Inflammatory macrophage (primary cell): ENCODE measurements at regions not wholly inside any gene's neighbourhood (a gene's known extent, or its start where the extent isn't known, plus 50 kb on each side); places are given as distances from the start of the nearest gene placed in this dataset.
"Not testable (repeated sequence)": the region's sequence is repeated elsewhere in the genome, so short reads cannot be mapped to it uniquely, and the experiment has no call there.

Experiments
- DNase-seq, 2 donors: peaks; one replicate each; pipeline ENCODE4 v3.0.0-alpha.2; 2020 to 2022

DNA sequence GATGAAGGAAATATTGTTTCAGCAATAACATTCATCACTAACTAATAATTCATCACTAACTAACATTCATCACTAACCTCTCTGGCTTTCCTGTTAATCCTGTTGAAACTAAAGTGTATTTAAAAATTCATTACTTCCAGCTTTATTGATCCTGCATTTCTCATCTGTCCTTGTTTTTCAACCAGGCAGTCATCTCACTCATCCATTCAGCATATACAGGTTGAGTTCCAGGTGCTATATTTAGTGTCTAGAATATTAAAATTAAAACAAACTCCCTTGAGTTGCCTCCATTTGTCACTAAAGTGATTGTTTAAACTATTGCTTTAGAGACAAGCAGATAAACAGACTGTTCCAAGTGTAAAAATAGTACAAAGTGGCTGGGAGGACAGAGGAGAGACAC lies 58.1 kb downstream of the ATXN7L3B start:
- DNase-seq, result no peak

- no peak for DNase-seq
These were observed 61.2 kb downstream of the ATXN7L3B start for GRCh38 chr12:74598819-74599218.

- DNase-seq, result no peak
These were observed 62.3 kb downstream of the ATXN7L3B start for GRCh38 chr12:74599932-74600331.

GRCh38 chr12:74600817-74601216 lies 63.2 kb downstream of the ATXN7L3B start:
- not testable (repeated sequence) for DNase-seq

GRCh38 chr12:74602881-74603672 lies 65.4 kb downstream of the ATXN7L3B start:
- no peak for DNase-seq

DNA sequence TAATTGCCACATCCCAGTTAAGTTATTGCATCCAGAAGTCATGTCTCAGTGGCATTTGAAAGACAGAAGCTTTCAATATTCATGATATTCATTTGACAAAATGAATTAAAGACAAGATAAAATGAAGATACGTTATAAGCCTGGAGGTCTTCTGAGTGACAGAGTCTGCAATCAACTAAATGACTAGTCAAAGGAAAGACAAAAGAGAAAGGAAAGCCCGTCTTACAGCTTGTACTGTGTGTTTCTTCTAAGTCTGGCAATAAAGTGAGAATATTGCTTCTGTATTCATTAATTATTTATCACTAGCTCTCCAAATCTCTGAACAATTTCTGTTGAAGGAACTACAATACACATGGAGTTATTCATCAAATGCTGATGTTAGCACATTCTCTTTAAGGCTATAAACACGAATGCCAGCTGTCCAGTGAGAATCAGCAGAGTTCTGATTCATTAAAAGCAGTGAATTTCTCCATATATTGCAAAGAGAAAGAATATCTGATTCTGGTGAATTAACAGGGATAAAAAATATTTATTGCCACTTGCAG lies 70.7 kb downstream of the ATXN7L3B start:
- DNase-seq, result no peak

DNA sequence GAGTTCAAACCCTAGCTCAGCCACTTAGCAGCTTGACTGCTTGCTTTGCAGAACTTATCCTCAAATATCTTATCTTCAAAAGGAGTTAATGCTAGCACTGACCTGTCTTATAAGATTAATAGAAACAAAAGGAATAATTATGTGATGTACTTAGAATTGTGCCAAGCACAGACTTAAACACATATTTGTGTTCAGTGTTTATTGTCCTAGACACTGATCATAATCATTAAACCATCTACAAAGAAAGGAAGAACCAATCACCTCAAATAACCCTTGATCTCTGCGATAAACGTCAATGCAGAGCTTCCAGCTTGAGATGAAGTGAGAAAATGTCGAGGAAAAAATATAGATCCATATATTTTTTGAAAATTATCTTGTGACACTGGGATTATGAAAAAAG lies 73.1 kb downstream of the ATXN7L3B start:
- DNase-seq, result no peak

DNA sequence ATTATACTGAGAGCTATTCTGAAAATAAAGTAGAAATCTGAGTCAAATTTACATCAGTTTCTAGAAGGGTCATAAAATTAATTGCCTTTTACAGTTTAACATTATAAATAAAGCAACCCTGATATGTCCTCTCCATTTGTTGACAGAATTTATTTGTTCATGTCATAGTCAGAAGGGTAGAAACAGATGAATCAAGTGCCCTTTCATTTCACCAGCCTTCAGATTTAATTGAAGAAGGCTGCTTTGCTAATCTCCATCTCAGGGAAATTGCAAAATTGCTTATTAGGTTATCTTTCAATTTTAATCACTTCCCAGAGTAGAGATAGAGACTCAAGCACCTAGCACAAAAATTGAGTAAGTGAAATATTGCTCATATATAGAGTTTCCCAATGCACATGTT lies 76.8 kb downstream of the ATXN7L3B start:
- no peak for DNase-seq

DNA sequence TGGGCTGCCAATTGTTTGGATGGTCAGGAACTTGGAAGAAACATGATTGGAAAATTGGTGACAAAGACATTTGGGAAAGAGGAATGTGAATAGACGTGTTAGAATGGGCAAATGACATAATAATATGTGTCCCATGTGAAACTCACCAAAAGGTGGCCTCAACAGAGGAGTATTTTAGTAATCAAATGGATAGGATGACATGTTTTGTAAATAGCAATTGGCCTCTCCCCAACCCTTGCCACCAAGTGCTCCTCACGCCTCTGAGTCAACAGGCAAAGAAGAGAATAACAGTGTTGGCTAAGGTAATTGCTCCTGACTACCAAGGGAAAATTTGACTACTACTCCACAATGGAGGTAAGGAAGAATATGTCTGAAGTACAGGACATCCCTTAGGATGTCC lies 81.4 kb downstream of the ATXN7L3B start:
- DNase-seq, result no peak

- no peak for DNase-seq
These were observed 82.2 kb downstream of the ATXN7L3B start for GRCh38 chr12:74619884-74620283.

- no peak for DNase-seq
These were observed 83.3 kb downstream of the ATXN7L3B start for GRCh38 chr12:74620921-74621320.

- no peak for DNase-seq
These were observed 86.6 kb downstream of the ATXN7L3B start for GRCh38 chr12:74624201-74624600.

DNA sequence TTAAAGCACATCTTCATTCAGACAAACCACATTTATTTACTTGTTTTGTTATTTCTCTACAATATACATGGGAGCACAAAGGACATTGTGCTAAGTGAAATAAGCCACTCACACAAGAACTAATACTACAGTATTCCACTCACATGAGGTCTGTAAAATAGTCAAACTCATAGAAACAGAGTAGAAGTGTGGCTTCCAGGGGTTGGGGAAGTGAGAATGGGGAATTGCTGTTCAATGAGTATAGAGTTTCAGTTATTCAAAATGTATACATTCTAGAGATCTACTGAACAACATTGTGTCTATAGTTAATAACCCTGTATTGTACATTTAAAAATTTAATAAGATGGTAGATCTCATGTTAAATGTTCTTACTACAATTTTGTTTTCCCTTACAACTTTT lies 88.8 kb downstream of the ATXN7L3B start:
- no peak for DNase-seq

GRCh38 chr12:74641262-74641661 lies 103.6 kb downstream of the ATXN7L3B start:
- no peak for DNase-seq

GRCh38 chr12:74641694-74642093 lies 104.1 kb downstream of the ATXN7L3B start:
- no peak for DNase-seq

DNA sequence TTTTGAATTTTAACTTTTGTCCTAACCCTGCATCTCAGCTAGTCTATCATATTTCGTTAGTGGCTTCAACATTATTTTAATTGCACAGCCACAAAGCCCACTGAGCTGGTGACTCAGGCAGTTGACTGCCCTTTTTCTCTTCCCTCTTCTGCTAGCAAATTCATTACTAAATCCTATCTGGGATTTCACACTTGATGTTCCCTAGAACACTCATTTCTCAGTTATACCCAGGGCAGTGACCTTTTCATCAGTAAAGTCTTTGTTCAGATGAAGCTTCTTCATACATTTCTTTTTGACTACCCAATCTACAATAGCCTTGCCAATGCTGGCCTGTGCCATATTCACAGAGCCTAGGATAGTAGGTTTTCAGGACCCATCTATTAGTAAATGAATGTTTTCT lies 107.0 kb downstream of the ATXN7L3B start:
- DNase-seq, result no peak

- no peak for DNase-seq
These were observed 109.2 kb downstream of the ATXN7L3B start for GRCh38 chr12:74646831-74647230.

DNA sequence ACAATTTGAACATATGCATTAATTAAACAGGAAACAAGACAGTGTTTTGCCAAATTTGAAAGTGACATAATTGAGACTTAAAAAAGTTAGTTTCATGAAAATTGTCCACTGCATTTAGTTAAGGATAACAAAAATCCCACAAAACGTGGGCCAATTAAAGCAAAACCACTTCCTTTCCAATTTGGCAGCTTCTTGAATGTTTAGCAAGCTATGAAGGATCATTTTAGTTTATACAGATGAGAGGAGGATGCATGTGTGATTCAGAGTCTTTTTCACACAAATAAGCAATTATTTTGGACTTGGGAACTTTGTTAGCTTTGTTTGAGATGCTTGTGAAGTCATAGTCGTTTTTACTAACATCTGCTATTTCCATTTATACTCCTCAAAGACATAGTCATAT lies 109.6 kb downstream of the ATXN7L3B start:
- DNase-seq, result no peak

DNA sequence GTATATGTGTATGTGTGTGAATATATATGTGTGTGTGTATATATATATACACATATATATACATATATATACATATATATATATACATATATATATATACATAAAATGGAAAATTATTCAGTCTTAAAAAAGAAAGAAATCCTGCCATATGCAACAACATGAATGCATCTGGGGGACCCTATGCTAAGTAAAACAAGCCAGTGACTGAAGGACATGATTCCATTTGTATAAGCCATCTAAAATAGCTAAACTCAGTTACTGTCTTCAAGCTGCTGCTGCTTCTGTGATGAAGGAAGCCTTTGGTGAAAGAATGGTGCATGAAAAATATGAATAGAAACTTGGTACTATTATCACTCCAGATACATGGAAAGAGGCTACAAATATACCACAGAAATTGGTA lies 118.6 kb downstream of the ATXN7L3B start:
- no peak for DNase-seq

- DNase-seq, result no peak
These were observed 122.8 kb downstream of the ATXN7L3B start for GRCh38 chr12:74660442-74660841.

- DNase-seq, result no peak
These were observed 126.3 kb downstream of the ATXN7L3B start for GRCh38 chr12:74663958-74664357.

- no peak for DNase-seq
These were observed 128.1 kb downstream of the ATXN7L3B start for GRCh38 chr12:74665690-74666089.

- DNase-seq, result no peak
These were observed 133.8 kb downstream of the ATXN7L3B start for GRCh38 chr12:74671421-74671820.

DNA sequence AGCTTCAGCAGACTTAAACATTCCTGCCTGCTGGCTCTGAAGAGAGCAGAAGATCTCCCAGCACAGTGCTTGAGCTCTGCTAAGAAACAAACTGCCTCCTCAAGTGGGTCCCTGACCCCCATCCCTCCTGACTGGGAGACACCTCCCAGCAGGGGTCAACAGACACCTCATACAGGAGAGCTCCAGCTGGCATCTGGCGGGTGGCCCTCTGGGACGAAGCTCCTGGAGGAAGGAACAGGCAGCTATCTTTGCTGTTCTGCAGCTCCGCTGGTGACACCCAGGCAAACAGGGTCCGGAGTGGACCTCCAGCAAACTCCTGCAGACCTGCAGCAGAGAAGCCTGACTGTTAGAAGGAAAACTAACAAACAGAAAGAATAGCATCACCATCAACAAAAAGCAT lies 139.3 kb downstream of the ATXN7L3B start:
- DNase-seq, result not testable (repeated sequence)

- DNase-seq, result no peak
These were observed 147.8 kb downstream of the ATXN7L3B start for GRCh38 chr12:74685385-74685784.
